Stimulated activated CD8-positive, alpha-beta memory T cell treated with anti-CD3 and anti-CD28 coated beads, Interleukin-4, amount 100 ng/mL, for 1 hour (primary cell): ENCODE measurements at regions not wholly inside any gene's neighbourhood (a gene's known extent, or its start where the extent isn't known, plus 50 kb on each side); places are given as distances from the start of the nearest gene placed in this dataset.
"Not testable (repeated sequence)": the region's sequence is repeated elsewhere in the genome, so short reads cannot be mapped to it uniquely, and the experiment has no call there.

Experiments
- DNase-seq, 2 donors: peaks; one replicate each; pipeline ENCODE4 v3.0.0-alpha.2; 2020; ENCODE audit warnings: low read depth in 2 of 2, low spot score in 1 of 2

DNA sequence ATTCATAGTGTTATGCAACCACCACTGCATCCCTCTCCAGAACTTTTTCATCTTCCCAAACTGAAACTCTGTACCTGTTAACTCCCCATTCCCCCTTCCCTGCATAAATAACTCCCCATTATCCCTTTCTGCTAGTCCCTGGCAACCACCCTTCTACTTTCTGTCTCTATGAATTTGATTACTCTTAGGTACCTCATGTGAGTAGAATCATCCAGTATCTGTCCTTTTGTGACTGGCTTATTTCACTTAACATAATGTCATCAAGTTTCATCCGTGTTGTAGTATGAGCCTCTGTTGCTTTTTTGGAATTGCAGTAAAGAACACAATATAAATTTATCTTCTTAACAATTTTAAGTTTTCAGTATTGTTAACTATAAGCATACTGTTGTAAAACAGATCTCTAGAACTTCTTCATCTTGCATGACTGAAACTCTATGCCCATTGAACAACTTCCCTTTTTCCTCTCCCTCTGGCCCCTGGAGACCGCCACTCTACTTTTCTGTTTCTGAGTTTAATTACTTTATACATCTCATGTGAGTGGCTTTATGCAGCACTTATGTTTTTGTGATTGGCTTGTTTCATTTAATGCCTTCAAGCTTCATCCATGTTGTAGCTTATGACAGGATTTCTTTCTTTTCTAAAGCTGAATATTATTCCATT, 87.3 kb upstream of the ABCC4 start:
- no peak for DNase-seq

DNA sequence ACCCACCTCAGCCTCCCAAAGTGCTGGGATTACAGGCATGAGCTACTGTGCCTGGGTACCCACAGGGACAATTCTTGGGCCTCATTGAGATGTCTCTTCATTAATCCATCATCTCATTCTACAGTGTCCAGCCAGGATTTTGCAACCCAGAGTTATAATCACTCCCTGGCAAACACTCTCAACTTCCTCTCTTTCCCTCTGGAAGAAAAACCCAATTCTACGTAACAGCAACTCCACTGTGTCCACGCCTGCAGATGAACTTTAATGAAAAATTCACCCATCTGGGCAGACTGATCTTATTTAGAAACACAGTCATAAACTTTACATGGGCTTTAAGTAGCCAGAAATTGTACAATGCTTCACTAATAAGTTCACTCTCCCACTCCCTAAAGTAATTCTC, 90.1 kb upstream of the ABCC4 start:
- no peak for DNase-seq

DNA sequence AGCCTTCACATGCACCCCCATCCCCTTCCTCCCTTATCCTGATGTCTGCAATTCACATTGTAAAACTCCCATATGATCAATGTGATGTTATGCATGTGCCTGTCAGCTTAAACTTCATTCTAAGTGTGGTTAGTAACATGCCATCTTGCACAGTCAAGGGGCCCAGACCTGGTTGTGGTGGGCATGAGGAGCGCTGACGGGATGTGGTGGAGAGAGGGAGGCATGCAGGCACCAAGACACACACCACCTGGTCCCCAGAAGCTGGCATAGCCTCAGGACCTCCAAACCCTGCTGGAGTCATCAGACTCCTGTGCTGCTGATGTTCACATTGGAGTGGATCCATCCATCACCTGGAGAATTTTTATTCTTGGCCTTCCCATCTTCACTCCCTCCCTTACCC, 90.5 kb upstream of the ABCC4 start:
- DNase-seq = no peak

DNA sequence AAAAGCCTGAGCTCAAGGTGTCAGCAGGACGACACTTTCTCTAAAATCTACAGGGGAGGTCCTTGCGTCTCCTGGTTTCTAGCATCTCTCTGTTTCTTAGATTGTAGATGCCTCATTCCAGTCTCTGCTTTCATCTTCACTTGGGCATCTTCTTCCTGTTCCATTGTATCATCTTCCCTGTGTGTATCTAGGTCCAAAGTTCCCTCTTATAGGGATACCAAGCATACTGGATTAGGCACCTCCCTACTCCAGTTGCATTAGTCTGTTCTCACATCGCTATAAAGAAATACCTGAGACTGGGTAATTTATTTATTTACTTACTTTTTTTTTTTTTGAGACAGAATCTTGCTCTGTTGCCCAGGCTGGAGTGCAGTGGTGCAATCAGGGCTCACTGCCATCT, 91.3 kb upstream of the ABCC4 start:
- DNase-seq = no peak

DNA sequence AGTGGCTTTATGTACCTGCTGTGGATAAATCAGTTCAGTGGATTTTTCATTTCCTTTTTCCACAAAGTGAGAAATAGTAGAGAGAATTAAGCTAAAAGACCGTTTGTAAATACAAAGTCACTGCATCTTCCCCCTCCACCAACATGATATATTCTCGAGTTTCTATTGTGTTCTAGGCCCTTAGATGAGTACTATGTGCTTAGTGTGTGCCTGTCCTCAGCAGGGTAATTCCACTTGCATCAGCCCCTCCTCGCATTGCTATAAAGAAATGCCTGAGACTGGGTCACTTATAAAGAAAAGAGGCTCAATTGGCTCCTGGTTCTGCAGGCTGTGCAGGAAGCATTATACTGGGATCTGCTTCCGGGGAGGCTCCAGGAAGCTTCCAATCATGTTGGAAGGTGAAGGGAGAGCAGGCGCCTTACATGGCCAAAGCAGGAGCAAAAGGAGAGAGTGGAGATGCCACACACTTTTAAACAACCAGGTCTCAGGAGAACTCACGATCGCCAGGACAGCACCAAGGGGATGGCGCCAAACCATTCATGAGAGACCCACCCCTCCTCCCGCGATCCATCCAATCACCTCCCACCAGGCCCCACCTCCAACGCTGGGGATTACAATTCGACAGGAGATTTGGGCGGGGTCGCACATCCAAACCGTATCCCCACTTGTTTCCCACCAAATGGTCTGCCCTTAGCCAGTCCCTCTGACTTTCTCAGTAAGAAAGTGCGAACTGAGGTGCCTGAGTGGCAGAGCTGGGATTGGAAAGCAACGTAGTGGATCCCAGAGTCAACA, 102.3 kb upstream of the ABCC4 start:
- no peak for DNase-seq

DNA sequence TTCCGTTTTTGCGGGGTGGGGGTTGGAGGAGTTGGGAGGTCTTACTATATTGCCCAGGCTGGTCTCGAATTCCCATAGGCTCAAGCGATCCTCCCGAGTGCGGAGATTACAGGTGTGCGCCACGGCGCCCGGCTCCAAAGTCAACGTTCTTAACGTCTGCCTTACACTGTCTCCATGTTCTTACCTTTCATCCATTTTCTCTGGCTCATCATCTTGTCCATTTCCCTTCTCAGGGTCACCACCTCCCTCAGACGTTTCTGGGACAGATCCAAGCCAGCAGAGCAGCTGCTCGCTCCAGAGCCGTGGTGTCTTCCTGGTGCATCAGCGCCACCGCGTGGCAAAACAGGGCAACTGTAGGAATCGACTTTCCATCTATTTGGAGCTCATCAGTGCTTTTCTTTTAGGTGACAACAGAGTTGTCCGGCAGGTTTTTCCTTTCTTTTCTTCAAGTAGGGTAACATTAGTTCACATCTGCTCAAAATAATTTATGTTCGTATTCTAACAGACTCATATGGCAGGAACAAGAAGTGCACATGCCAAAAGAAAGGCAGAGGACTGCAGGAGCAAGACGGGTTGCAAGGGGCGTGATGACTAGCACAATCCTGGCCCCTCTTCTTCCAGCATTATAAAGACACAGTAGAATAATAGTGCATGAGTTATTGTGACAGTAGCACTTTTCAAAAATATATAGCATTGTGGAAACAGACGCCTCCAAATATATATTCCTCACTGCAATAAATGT, 103.1 kb upstream of the ABCC4 start:
- DNase-seq = peak; percentile 44 to 47

DNA sequence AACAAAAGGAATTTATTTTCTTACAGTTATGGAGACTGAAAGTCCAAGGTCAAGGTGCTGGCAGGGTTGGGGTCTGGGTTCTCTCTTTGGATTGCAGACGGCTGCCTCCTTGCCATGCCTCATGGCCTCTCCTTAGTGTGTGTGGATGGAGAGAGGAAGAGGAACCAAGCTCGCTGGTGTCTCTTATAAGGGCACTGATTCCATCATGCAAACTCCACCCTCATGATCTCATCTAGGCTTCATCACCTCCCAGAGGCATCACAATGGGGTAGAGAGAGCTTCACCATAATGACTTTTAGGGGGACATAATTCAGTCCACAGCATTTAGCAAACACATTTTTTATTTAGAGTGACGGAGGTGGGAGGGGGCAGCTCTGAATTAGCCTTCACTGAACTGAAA, 104.9 kb upstream of the ABCC4 start:
- no peak for DNase-seq

DNA sequence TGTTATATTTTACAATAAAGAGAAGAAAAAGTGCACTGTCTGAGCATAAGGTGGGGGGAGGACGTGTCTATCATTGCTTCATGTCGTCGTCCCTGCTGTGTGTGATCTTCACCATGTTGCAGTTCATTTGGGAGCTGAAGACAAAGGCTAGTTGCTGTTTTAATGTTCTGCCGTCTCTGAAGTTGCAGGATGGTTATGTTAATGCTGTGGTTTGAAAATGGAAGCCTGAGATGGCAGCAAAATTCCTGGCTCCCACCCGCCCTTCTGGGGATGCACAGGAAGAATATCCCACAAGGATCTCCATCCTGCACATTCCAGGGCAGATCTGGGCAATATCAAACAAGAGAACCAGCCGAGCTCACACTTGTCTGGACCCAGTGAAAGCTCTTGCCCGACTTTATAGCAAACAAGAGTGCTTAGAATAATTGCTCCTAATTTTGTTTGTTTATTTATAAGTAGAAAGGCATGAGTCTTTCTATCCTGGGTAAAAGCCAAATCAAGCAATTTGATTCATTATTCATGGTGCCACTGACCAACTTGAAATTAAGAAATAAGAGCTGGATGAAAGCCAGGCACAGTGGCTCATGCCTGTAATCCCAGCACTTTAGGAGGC, 110.3 kb upstream of the ABCC4 start:
- no peak for DNase-seq

DNA sequence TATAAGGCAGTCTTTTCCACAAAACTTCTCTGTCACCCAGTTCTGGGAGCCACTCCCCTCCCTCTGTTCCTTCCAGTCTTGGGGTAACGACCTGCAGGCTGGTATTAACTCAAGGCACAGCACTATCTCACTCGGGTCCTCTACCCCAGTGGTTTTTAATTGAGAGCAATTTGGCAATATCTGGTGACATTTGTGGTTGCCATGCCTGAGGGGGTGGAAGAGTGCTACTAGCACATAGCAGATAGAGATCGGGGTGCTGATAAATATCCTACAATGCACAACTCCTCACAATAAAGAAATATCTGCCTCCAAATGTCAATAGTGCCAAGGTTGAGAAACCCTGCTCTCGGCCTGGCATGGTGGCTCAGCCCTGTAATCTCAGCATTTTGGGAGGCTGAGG, 117.7 kb upstream of the ABCC4 start:
- no peak for DNase-seq

DNA sequence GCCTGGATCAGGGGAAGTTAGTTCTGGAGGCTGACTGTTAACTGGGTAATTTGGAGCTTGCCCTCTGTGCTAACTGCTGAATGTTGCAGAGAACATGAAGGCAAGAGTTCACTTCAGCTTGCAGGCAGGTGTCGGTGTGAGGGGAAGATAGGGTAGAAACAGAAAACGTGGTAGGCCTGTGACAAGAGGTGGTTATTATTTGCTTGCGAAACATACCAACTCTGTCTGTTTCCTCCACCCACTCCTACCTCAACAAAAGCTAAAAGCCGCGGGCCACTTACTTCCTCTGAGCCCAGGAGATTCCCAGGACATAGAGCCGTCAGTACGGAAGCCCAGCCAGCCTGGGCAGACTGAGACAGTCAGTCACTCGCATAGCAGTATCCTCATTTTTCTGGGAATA, 119.2 kb upstream of the ABCC4 start:
- no peak for DNase-seq

DNA sequence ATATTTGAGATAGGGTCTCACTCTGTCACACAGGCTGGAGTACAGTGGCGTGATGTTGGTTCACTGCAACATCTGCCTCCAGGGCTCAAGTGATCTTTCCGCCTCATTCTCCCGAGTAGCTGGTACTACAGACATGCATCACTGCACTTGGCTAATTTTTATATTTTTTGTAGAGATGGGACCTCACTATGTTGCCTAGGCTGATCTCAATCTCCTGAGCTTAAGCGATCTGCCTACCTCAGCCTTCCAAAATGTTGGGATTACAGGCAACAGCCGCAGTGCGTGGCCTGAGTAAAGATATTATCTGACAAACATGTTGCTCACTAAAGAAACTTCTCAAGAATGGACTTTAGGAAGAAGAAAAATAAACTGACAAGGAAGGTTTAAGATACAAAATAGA, 125.4 kb upstream of the ABCC4 start:
- DNase-seq = no peak

DNA sequence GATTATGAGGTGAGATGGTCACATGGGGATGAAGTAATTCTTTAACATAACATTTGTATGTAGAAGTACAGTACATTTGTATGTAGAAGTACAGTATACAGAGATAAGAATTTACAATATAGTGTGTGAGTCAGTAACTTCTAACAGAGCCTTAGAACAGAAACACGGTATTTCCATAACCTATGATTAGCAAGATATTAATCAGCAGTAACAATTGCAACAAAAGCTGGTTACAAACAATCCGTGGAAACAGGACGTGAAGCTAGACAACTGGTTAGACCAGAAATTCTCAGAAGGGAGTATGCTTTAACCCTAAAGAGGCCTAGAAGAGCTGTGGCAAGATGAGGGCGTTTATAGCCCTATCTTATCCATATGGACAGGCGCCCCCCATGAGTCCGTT, 122.0 kb upstream of the CLDN10 start:
- not testable (repeated sequence) for DNase-seq

DNA sequence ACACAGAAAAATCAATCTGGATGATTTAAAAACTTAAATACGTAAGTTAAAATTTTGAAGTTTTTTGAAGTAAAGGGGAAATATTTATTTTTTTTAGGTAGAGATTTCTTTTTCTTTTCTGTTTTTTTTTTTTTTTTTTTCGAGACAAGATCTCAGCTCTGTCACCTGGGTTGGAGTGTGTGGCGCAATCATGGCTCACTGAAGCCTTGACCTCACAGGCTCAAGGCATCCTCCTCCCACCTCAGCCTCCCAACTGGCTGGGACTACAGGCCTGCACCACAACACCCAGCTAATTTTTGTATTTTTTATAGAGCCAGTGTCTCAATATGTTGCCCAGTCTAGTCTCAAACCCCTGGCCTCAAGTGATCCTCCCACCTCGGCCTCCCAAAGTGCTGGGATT, 120.4 kb upstream of the CLDN10 start:
- DNase-seq = no peak

DNA sequence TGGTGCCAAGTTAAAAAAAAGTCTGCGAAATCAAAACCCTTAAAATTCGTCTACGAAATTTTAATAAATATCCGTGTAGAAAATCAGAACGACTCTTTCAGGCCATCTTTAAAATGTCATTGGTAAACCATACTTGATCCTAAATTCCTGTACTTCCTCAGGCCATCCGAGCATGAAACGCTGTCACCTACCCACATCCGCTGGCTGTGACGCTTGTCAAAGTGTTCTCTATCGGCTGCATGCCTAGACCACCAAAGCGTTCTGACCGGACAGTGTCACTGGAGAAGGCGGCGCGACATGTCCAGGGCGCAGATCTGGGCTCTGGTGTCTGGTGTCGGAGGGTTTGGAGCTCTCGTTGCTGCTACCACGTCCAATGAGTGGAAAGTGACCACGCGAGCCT, 119.0 kb upstream of the CLDN10 start:
- DNase-seq = no peak

DNA sequence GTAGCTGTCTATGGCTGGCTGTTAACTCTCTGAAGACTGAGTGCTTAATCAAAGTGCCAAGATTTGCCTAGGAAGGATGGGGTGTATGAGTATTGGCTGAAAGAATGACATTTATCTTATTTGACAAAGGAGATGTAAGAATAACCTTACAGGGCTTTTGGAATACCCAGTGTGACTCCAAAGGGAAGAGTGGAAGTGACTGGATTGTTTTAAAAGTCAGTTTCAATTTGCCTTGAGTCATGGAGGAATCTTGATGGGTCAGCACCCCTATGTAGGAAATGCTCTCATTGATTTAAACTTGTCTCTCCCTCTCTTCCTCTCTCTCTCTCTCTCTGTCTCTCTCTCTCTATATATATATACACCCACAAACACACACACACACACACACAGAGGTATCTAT, 118.4 kb upstream of the CLDN10 start:
- DNase-seq = no peak

DNA sequence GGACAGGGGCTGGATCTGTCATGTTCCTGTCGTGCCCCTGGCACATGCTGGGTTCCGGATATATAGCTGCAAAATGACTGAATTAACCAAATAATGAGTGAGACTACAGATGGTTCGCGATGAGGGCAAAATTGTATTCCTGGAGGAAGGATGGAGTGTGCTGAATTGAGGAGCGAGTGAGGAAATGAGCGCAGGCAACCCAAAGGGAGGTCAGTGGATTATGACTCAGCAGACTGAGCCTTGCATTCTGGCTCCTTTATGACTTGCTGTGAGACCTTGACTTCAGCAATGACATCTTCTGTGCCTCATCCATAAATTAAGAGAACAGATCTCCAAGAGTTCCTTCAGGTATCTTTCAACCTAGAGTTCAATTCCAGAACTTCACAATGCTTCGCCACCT, 115.0 kb upstream of the CLDN10 start:
- no peak for DNase-seq

DNA sequence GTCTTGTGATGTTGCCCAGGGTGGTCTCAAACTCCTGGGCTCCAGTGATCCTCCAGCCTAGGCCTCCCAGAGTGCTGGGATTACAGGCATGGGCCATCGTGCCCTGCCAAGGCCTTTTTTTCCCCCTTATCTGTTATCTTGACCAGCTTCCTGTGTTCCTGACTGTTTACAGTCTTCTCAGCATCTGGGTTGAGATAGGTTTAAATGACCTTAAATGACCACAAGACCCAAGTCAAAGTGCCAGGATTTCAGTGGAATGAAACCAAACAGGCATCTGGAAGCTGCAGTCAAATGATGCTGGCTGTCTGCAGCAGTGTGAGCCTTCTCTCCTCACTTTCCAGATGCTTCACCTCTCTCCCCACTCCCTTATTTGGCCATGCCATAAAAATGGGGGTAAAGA, 114.2 kb upstream of the CLDN10 start:
- no peak for DNase-seq

DNA sequence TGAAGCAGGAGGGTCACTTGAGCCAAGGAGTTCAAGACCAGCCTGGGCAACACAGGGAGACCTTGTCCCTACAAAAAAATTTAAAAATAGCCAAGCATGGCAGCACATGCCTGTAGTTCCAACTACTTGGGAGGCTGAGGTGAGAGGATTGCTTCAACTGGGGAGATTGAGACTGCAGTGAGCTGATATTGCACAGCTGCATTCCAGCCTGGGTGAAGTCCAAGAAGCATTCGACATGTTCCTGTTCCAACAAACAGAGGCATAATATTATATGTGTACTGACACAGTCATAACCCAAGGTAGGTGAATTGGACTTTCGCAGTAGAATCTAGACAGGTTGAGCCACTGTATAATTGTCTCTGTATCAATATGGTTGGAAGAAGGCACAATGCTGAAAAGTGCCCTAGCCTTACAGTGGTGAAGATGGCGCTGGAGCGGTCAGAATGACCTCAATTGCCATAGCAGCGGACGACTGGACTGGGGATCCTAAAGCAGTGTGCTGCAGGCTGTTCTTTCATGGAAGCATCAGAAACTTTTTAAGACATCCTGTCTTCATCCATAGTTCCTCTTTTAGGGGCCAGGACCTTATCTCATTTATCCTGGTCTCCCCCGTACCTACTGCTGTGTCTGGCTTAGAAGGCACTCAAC, 112.0 kb upstream of the CLDN10 start:
- DNase-seq = no peak

DNA sequence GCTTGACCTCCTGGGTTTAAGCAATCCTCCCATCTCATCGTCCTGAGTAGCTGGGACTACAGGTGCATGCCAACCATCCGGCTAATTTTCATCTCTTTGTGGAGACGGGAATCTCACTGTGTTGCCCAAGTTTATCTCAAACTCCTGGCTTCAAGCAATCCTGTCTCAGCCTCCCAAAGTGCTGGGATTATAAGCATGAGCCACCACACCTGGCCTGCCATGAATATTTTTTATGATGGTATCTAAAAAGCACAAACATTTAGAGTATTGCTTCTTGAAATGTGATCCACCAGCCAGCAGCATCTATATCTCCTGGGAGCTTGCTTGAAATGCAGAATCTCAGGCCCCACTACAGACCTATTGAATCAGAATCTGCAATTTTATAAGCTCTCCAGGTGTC, 111.2 kb upstream of the CLDN10 start:
- DNase-seq = no peak

DNA sequence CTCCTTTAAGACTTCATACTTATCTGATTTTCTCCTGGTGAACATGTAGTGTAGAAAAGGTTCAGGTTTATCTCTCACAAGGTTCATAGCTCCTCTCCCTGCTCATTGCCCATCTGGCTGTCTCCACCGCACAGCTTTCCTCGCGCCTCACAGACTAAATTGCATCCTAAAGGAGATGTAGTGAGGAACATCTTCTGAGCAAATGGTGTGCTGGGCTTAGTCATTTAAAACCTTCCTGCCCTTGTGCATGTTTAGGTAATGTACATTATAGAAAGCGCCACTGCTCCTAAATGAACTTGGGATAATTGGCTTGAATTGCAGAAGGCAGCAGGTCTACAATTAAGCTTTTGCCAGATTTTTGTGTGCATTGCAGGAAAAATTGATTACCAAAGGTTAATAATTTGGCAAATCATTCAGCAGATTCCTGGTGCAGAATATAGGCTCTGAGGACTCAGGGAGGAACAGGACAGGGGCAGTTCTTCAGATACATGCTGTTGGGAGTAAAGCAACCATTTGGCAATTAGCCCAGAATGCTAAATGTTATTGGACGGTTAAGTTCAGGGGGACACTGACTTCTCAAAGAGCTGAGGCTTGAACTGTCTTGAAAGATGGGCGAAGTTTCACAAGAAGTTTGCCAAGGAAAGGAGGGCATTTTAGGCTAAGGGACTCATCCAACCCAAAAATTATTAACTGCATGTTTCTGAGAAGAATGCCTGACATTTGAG, 108.4 kb upstream of the CLDN10 start:
- no peak for DNase-seq

DNA sequence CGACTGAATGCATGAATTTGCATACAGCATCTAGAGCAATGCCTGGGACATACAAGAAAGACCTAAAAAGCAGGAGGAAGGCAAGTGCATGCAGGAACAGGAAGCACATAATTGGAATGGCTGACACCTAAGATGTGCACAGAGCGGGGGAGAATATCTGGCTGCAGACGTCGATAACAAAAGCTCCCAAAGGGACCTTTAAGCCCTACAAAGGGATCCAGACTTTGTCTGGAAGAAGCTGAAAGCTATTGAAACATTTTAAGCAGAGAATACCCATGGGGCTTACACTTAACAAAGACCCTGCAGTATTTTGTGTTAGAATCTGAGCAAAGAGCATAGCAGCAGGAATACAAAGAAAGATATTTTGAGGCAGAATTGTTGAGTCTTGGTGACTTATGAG, 107.4 kb upstream of the CLDN10 start:
- no peak for DNase-seq
